HEK293T (cell line): ENCODE measurements at regions not wholly inside any gene's neighbourhood (a gene's known extent, or its start where the extent isn't known, plus 50 kb on each side); places are given as distances from the start of the nearest gene placed in this dataset.

Experiments
- CTCF ChIA-PET: fragments of 350-600 bp; formaldehyde crosslinking; extraction: SDS; loops from one replicate; lab custom pipeline; 2021; ENCODE audit warnings: antibody characterized with exemption, inconsistent platforms; lab: Yijun Ruan, JAX
- POLR2A ChIA-PET: fragments of 350-600 bp; formaldehyde crosslinking; extraction: SDS; loops from one replicate; lab custom pipeline; 2020; ENCODE audit warnings: antibody characterized with exemption, inconsistent platforms; lab: Yijun Ruan, JAX
- DNase-seq: peaks from one replicate; pipeline ENCODE4 v3.0.0; 2012; ENCODE audit warnings: mixed read lengths; ENCODE audit errors: extremely low spot score
- ARNT ChIP-seq: fragments of 450-650 bp; IDR thresholded peaks from 2 replicates; pipeline ENCODE4 v1.6.1; 2017; ENCODE audit warnings: mild to moderate bottlenecking
- BHLHE40 ChIP-seq: fragments of 450-650 bp; IDR thresholded peaks from 2 replicates; pipeline ENCODE4 v1.6.1; 2016; ENCODE audit warnings: mild to moderate bottlenecking, moderate library complexity, borderline replicate concordance
- CTBP1 ChIP-seq: fragments of 450-650 bp; IDR thresholded peaks from 2 replicates; pipeline ENCODE4 v1.6.1; 2016; ENCODE audit warnings: borderline replicate concordance
- ELF4 ChIP-seq: fragments of 450-650 bp; IDR thresholded peaks from 2 replicates; pipeline ENCODE4 v1.6.1; 2017; ENCODE audit warnings: antibody characterized with exemption
- FOXA1 ChIP-seq: fragments of 450-650 bp; IDR thresholded peaks from 2 replicates; pipeline ENCODE4 v1.6.1; 2016; ENCODE audit warnings: mild to moderate bottlenecking
- FOXK2 ChIP-seq: fragments of 450-650 bp; IDR thresholded peaks from 2 replicates; pipeline ENCODE4 v1.6.1; 2016; ENCODE audit warnings: mild to moderate bottlenecking
- FOXM1 ChIP-seq: fragments of 450-650 bp; IDR thresholded peaks from 2 replicates; pipeline ENCODE4 v1.6.1; 2017; ENCODE audit warnings: mild to moderate bottlenecking, borderline replicate concordance
- HDGF ChIP-seq: fragments of 450-650 bp; IDR thresholded peaks from 2 replicates; pipeline ENCODE4 v1.6.1; 2017; ENCODE audit warnings: antibody characterized with exemption, borderline replicate concordance
- L3MBTL2 ChIP-seq: fragments of 450-650 bp; conservative IDR thresholded peaks from 2 replicates; pipeline ENCODE4 v1.6.1; 2016; ENCODE audit warnings: mild to moderate bottlenecking
- LEF1 ChIP-seq: fragments of 450-650 bp; IDR thresholded peaks from 2 replicates; pipeline ENCODE4 v1.6.1; 2017; ENCODE audit warnings: mild to moderate bottlenecking, borderline replicate concordance
- NFRKB ChIP-seq: fragments of 450-650 bp; IDR thresholded peaks from 2 replicates; pipeline ENCODE4 v1.6.1; 2016; ENCODE audit warnings: mild to moderate bottlenecking, moderate library complexity
- SP1 ChIP-seq: fragments of 450-650 bp; IDR thresholded peaks from 2 replicates; pipeline ENCODE4 v1.6.1; 2017
- SUZ12 ChIP-seq: fragments of 450-650 bp; IDR thresholded peaks from 2 replicates; pipeline ENCODE4 v1.6.1; 2016; ENCODE audit warnings: mild to moderate bottlenecking
- TARDBP ChIP-seq: fragments of 450-650 bp; IDR thresholded peaks from 2 replicates; pipeline ENCODE4 v1.6.1; 2016
- ZNF384 ChIP-seq: fragments of 450-650 bp; IDR thresholded peaks from 2 replicates; pipeline ENCODE4 v1.6.1; 2016
- TF ChIP-seq, protein P1 (sequence below): fragments of 450-650 bp; IDR thresholded peaks from 2 replicates; pipeline ENCODE4 v1.6.1; 2016

DNA sequence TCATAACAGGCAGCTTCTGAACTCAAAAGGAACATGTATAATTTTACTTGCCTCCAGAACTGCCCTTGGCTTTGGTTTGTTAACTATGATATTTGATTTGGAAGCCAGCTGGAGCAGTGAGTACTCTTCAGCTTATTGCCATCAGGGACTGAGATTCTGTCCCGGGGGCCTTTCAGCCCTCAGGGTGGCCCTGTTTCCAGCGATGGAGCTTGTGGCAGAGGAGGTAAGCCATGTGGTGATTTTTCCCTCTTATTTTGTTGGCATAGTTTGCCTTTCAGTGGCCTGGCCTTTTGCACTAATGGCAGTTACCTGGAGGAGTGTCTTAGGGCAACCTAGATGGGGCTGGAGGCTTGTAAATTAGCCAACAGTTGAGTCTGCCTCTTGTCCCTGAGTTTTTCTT is 1955.0 kb upstream of the LRRTM1 start:
- TF ChIP-seq NFRKB (no peak), FOXK2 (no peak), L3MBTL2 (no peak), ELF4 (no peak), CTBP1 (no peak), FOXM1 (no peak), SUZ12 (no peak), BHLHE40 (no peak), TARDBP (no peak), HDGF (no peak), ZNF384 (no peak)
- TF ChIP-seq, protein P1, sequence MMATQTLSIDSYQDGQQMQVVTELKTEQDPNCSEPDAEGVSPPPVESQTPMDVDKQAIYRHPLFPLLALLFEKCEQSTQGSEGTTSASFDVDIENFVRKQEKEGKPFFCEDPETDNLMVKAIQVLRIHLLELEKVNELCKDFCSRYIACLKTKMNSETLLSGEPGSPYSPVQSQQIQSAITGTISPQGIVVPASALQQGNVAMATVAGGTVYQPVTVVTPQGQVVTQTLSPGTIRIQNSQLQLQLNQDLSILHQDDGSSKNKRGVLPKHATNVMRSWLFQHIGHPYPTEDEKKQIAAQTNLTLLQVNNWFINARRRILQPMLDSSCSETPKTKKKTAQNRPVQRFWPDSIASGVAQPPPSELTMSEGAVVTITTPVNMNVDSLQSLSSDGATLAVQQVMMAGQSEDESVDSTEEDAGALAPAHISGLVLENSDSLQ, result no peak
- no peak for DNase-seq
- POLR2A ChIA-PET, result no interaction called here
- CTCF ChIA-PET, result no interaction called here

- POLR2A ChIA-PET, result no interaction called here
- no peak for DNase-seq
- CTCF ChIA-PET, result no interaction called here
- no peak for TF ChIP-seq ARNT
Observed at GRCh38 chr2:82257796-82258555, 1953.4 kb upstream of the LRRTM1 start.

GRCh38 chr2:82256983-82257632 is 1952.6 kb upstream of the LRRTM1 start:
- CTCF ChIA-PET, result no interaction called here
- TF ChIP-seq, protein P1, result no peak
- no peak for TF ChIP-seq BHLHE40
- no peak for TF ChIP-seq TARDBP
- TF ChIP-seq CTBP1, result no peak
- no peak for TF ChIP-seq LEF1
- no peak for TF ChIP-seq ELF4
- no peak for TF ChIP-seq FOXA1
- no peak for TF ChIP-seq L3MBTL2
- POLR2A ChIA-PET, result no interaction called here
- no peak for DNase-seq

DNA sequence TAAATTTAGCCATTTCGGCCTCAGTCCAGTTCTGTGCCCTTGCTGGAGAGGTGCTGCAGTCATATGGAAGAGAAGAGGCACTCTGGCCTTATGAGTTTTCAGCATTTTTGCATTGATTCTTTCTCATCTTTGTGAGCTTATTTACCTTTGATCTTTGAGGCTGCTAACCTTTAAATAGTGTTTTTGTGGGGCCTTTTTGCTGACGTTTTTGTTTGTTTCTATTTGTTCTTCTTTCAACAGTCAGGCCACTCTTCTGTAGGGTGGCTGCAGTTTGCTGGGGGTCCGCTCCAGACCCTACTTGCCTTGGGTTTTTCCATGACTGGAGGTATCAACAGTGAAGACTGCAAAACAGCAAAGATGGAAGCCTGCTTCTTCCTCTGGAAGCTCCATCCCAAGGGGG is 1951.7 kb upstream of the LRRTM1 start:
- no peak for DNase-seq
- ChIA-PET POLR2A (interaction anchor here (0.6 kb wide), 1 partner anchor 21 kb away, joined by 3 read pairs; no protein-coding TSS in a partner anchor), CTCF (no interaction called here)
- no peak for TF ChIP-seq LEF1
- no peak for TF ChIP-seq SP1
- no peak for TF ChIP-seq NFRKB
- TF ChIP-seq, protein P1, result no peak
- TF ChIP-seq FOXA1, result no peak
- no peak for TF ChIP-seq BHLHE40

DNA sequence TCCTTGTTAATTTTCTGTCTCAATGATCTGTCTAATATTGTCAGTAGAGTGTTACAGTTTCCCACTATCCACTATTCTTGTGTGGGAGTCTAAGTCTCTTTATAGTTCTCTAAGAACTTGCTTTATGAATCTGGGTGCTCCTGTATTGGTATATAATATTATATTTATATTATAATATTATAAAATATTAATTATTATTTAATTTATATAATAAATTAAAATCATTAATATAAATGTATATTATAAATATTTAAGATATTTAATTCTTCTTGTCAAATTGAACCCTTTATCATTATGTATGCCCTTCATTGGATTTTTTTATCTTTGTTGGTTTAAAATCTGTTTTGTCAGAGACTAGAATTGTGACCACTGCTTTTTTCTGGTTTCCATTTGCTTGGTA is 1950.2 kb upstream of the LRRTM1 start:
- ChIA-PET CTCF (no interaction called here), POLR2A (no interaction called here)
- no peak for DNase-seq
- no peak for TF ChIP-seq LEF1
- no peak for TF ChIP-seq NFRKB
- no peak for TF ChIP-seq TARDBP
- no peak for TF ChIP-seq ARNT
- TF ChIP-seq CTBP1, result no peak
- TF ChIP-seq FOXM1, result no peak
- TF ChIP-seq SUZ12, result no peak
- TF ChIP-seq BHLHE40, result no peak
- TF ChIP-seq L3MBTL2, result no peak
- TF ChIP-seq FOXK2, result no peak

DNA sequence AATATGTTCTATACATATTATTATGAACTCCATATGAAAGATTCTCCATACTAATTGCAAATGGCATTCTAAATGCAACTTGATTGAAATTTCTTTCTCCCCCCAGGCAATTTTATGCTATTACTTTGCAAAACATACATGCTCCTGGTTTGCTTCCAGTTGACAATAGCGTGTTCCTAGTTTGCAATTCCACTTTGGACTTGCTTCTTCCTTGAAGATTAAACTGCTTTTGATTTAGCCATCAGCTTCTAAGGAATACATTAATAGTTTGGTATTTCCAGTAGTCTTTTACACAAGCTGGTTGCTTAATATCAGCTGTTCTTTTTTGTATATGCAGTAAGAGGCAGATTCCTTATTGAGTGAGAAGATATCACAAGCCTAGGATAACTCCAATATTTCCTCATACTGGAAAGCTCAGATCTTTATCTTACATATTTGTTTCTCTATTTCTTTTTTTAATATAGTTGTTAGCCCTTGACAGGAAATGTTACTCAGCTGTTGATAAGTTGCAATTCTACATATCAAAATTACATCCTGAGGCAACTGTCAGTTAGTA is 1941.7 kb upstream of the LRRTM1 start:
- POLR2A ChIA-PET, result no interaction called here
- CTCF ChIA-PET, result no interaction called here
- DNase-seq, result no peak
- TF ChIP-seq NFRKB, result no peak
- TF ChIP-seq SP1, result no peak
- TF ChIP-seq ELF4, result no peak
- TF ChIP-seq TARDBP, result no peak
- no peak for TF ChIP-seq HDGF
- no peak for TF ChIP-seq FOXM1
- TF ChIP-seq FOXA1, result no peak
- TF ChIP-seq, protein P1, result no peak
- no peak for TF ChIP-seq SUZ12
